Right lobe of liver (tissue), 6 donors: ENCODE measurements at regions not wholly inside any gene's neighbourhood (a gene's known extent, or its start where the extent isn't known, plus 50 kb on each side); places are given as distances from the start of the nearest gene placed in this dataset.

Source experiments
- ATAC-seq, 4 donors: fragments of 200-7000 bp; cut with Tn5 transposase; one replicate each; pipeline ENCODE4 v1.9.1; 2020; ENCODE audit warnings: mild to moderate bottlenecking in 4 of 4, moderate library complexity in 4 of 4
- DNase-seq, 3 donors: peaks; one replicate each; pipeline ENCODE4 v3.0.0-alpha.2; 2020
- H3K27ac ChIP-seq, 3 donors: fragments of 200-600 bp; one replicate each; pipeline ENCODE4 v1.8.0; 2022
- H3K27me3 ChIP-seq, 2 donors: fragments of 200-600 bp; one replicate each; pipeline ENCODE4 v1.8.0; 2022
- H3K36me3 ChIP-seq, 4 donors: fragments of 200-600 bp; sonication (generic) in 1 of 4; one replicate each; pipeline versions ENCODE4 v1.5.1 to v1.8.0; 2017 to 2022; ENCODE audit warnings: control low read depth in 1 of 4
- H3K4me1 ChIP-seq, 4 donors: fragments of 200-600 bp; sonication (generic) in 1 of 4; one replicate each; pipeline versions ENCODE4 v1.5.1 to v1.8.0; 2017 to 2022; ENCODE audit warnings: control low read depth in 1 of 4
- H3K4me3 ChIP-seq, 3 donors: fragments of 200-600 bp; one replicate each; pipeline ENCODE4 v1.8.0; 2022
- H3K9me3 ChIP-seq, 4 donors: fragments of 200-600 bp; sonication (generic) in 1 of 4; one replicate each; pipeline versions ENCODE4 v1.5.1 to v1.8.0; 2017 to 2022; ENCODE audit warnings: control low read depth in 1 of 4
- CTCF ChIP-seq, 4 donors: fragments of 200-600 bp in 3 of 4; fragments of 450-650 bp in 1 of 4; IDR thresholded peaks; one replicate each; pipeline versions ENCODE4 v1.5.1 to v1.8.0; 2016 to 2022; ENCODE audit warnings: antibody characterized with exemption in 4 of 4, mild to moderate bottlenecking in 2 of 4
- POLR2A ChIP-seq: fragments of 450-650 bp; IDR thresholded peaks from one replicate; pipeline ENCODE4 v1.6.1; 2017; ENCODE audit warnings: antibody characterized with exemption, mild to moderate bottlenecking
- WGBS: methylation state at CpG from one replicate; pipeline ENCODE4 v1.1.6; 2018; ENCODE audit warnings: low coverage, low lambda C conversion rate; ENCODE audit not compliant: insufficient coverage; ENCODE audit errors: missing lambda C conversion rate; 5-methylcytosine and 5-hydroxymethylcytosine counted together
- intact Hi-C, 2 donors: fragments of 100-400 bp; cut with DNase I; formaldehyde crosslinking; loops; one replicate each; pipeline versions ENCODE4 v1.11.2 to v1.14.1; 2022
- donor health status: DM: no; HTN: yes; CAD: no.
- donor health status: DM: no; HTN: no; CAD: no.
- donor health status: DM: no; HTN: no; CAD: no.
- donor health status: DM: no; HTN: yes; CAD: no.
- donor health status: DM: no; HTN: yes; CAD: no.

DNA sequence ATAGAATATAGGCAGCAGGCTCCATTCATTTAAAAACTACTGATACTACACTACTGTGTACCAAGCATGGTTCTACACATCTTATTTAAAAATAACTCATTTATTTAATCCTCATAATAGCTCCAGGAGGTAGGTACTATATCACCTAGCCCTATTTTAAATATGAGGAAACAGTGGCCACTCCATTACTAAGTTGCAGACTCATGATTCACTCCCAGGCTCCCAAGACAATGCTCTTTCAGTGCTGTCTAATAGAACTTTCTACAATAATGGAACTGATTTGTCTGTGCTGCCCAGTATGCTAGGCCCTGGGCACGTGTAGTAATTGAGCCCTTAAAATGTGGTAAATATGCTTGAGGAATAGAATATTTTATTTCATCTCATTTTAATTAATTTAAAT is 357.1 kb downstream of the LTN1 start:
- 55% methylated on average over 1 of the region's 1 CpG for WGBS

DNA sequence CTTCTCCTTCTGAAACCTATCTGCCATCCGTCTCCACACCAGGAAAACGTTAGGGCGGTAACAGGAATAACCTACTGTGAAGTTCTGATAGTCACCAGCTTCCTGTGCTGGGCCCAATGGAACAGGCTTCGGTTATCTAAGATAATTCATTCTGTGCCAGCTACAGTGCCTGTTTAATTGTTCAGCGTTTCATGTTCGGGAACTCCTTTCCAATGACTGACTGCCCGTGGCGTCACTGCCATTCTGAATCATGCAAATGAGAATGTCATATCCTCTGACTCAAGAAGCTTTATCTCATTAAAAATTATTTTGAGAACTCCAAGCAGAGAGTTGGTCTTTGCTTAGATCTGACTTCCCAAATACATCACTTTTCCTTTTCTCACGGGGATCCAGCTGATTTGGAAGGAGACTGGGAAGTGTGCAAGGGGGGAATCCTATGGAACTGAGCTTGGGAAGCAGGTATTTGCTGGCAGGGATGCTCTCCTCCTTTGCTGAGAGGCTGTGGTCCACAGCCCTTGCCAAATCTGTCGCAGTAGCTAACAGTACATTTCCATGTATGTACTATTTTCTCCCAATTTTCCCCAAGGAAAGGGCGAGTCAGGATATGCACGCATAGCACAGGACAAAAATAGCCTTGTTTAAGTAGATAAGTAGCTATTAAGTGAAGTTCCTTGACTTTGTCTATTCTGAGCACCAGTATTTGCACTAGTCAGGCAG is 358.7 kb downstream of the LTN1 start:
- Histone ChIP-seq H3K9me3 (no peaks in the 10 kb centered on the region), H3K4me3 (no peak overlapping the region), H3K27ac (no peak overlapping the region), H3K27me3 (no peaks in the 10 kb centered on the region), H3K4me1 (no peaks in the 10 kb centered on the region), H3K36me3 (no peaks in the 10 kb centered on the region)
- WGBS: 67% methylated on average over 10 of the region's 12 CpGs
- no peak for TF ChIP-seq CTCF (IDR thresholded peaks at IDR 0.05)
- TF ChIP-seq POLR2A: no peak
- intact Hi-C loops: no loop called here
- ATAC-seq (peak in 2 of 4 donors; percentile 33 to 39), DNase-seq (no peak)

More for the DNA sequence above, 357.1 kb downstream of the LTN1 start:
- Histone ChIP-seq H3K9me3 (no peaks in the 10 kb centered on the region), H3K4me3 (no peak overlapping the region), H3K27me3 (no peaks in the 10 kb centered on the region), H3K36me3 (no peaks in the 10 kb centered on the region), H3K4me1 (no peaks in the 10 kb centered on the region), H3K27ac (no peak overlapping the region)
- intact Hi-C loops: no loop called here
- TF ChIP-seq POLR2A (no peak), CTCF (IDR thresholded peaks at IDR 0.05) (no peak)
- DNase-seq (no peak), ATAC-seq (no peak)

DNA sequence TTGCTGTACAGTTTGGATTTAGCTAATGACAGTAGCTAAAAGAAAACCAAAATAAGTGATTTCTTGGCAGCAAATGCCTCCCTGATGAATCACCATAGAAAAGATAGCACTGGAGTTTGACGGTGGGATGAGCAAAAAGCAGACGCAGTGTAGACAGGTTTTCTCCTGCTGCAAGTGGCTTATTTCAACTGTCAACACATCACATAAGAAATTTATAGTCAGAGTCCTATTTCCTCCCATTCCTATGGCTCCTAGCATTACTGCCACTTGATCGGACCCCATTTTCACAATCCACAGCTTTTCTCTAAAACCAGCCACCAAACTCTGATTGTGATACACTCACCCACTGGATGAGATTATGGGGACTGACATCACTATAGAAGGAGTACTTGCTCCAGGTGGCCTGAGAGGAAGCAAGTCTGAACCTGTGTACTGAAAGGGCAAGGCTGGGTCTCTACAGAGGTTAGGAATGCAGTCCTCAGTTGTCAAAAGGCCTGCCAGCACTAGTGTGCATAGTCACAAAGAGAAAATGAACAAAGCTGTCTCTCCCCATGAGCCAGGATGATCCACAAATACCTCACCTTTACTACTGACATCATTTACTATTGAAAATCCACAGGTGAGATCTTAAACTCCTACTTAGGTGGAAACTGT is 359.8 kb downstream of the LTN1 start:
- 64% methylated on average over 3 of the region's 3 CpGs for WGBS

GRCh38 chr21:28627691-28628090 is 365.0 kb downstream of the LTN1 start:
- Histone ChIP-seq H3K36me3 (no peaks in the 10 kb centered on the region), H3K27ac (no peak overlapping the region), H3K4me1 (no peaks in the 10 kb centered on the region), H3K27me3 (no peaks in the 10 kb centered on the region), H3K4me3 (no peak overlapping the region), H3K9me3 (no peaks in the 10 kb centered on the region)
- intact Hi-C loops: no loop called here
- ATAC-seq (no peak), DNase-seq (no peak)
- TF ChIP-seq POLR2A: no peak

More for the DNA sequence above, 359.8 kb downstream of the LTN1 start:
- Histone ChIP-seq H3K27me3 (no peaks in the 10 kb centered on the region), H3K4me3 (no peak overlapping the region), H3K36me3 (no peaks in the 10 kb centered on the region), H3K27ac (peak overlapping the region in 1 of 3 donors; percentile 33), H3K9me3 (no peaks in the 10 kb centered on the region), H3K4me1 (no peaks in the 10 kb centered on the region)
- intact Hi-C loops: no loop called here
- no peak for TF ChIP-seq CTCF (IDR thresholded peaks at IDR 0.05)
- no peak for TF ChIP-seq POLR2A
- ATAC-seq: no peak
- DNase-seq: no peak

GRCh38 chr21:28627261-28627660 is 365.4 kb downstream of the LTN1 start:
- Histone ChIP-seq H3K4me3 (no peak overlapping the region), H3K27ac (no peak overlapping the region), H3K9me3 (no peaks in the 10 kb centered on the region), H3K36me3 (no peaks in the 10 kb centered on the region), H3K27me3 (no peaks in the 10 kb centered on the region), H3K4me1 (no peaks in the 10 kb centered on the region)
- DNase-seq (no peak), ATAC-seq (no peak)
- intact Hi-C loops: no loop called here
- TF ChIP-seq POLR2A (no peak), CTCF (IDR thresholded peaks at IDR 0.05) (no peak)
- WGBS: 88% methylated on average over 3 of the region's 3 CpGs
